HL-60 (cell line): ENCODE measurements at regions not wholly inside any gene's neighbourhood (a gene's known extent, or its start where the extent isn't known, plus 50 kb on each side); places are given as distances from the start of the nearest gene placed in this dataset.

Experiments
- DNase-seq, 2 experiments: peaks; one replicate each; pipeline ENCODE4 v3.0.0-alpha.2; 2010 to 2020; ENCODE audit warnings: low read depth in 1 of 2, low spot score in 1 of 2
- H3K27ac ChIP-seq: fragments of 250-450 bp; sonication (Bioruptor Pico); replicated peaks from 2 replicates; pipeline ENCODE4 v1.5.1; 2020; ENCODE audit warnings: mild to moderate bottlenecking, moderate library complexity
- H3K27me3 ChIP-seq: fragments of 250-450 bp; sonication (Bioruptor Pico); 2 replicates; pipeline ENCODE4 v1.5.1; 2021; ENCODE audit warnings: mild to moderate bottlenecking, moderate library complexity; ENCODE audit not compliant: insufficient read depth, poor library complexity, severe bottlenecking
- H3K4me3 ChIP-seq: replicated peaks from 2 replicates; pipeline ENCODE4 v1.5.1; 2011; ENCODE audit warnings: mild to moderate bottlenecking, control low read depth, low read length; ENCODE audit not compliant: insufficient read depth
- CTCF ChIP-seq: IDR thresholded peaks from one replicate; pipeline ENCODE4 v1.5.1; 2011; ENCODE audit warnings: low read length, control low read depth, inconsistent platforms; ENCODE audit not compliant: insufficient read depth
- GABPA ChIP-seq: IDR thresholded peaks from 2 replicates; pipeline ENCODE4 v1.6.1; 2012; ENCODE audit warnings: low read depth
- POLR2AphosphoS5 ChIP-seq: IDR thresholded peaks from 2 replicates; pipeline ENCODE4 v1.6.1; 2012; ENCODE audit warnings: low read depth
- REST ChIP-seq: IDR thresholded peaks from 2 replicates; pipeline ENCODE4 v1.6.1; 2012; ENCODE audit warnings: low read depth; ENCODE audit not compliant: insufficient replicate concordance
- SPI1 ChIP-seq: IDR thresholded peaks from 2 replicates; pipeline ENCODE4 v1.6.1; 2012; ENCODE audit warnings: low read depth, mild to moderate bottlenecking, borderline replicate concordance

GRCh38 chr21:16343776-16344175 is 614.0 kb downstream of the USP25 start:
- TF ChIP-seq REST: no peak
- TF ChIP-seq POLR2AphosphoS5: no peak
- no peak for TF ChIP-seq CTCF
- no peak for TF ChIP-seq SPI1
- TF ChIP-seq GABPA: no peak
- DNase-seq: no peak
- Histone ChIP-seq H3K27ac (no peak overlapping the region), H3K27me3 (no peaks in the 10 kb centered on the region), H3K4me3 (no peak overlapping the region)

GRCh38 chr21:16345757-16346156 is 616.0 kb downstream of the USP25 start:
- Histone ChIP-seq H3K27me3 (no peaks in the 10 kb centered on the region), H3K4me3 (no peak overlapping the region), H3K27ac (no peak overlapping the region)
- TF ChIP-seq GABPA (no peak), POLR2AphosphoS5 (no peak), REST (no peak)
- DNase-seq: no peak

GRCh38 chr21:16347223-16347622 is 617.4 kb downstream of the USP25 start:
- TF ChIP-seq SPI1: no peak
- Histone ChIP-seq H3K27ac (no peak overlapping the region), H3K27me3 (no peaks in the 10 kb centered on the region), H3K4me3 (no peak overlapping the region)
- no peak for DNase-seq

- no peak overlapping the region for H3K4me3 ChIP-seq
- H3K27ac ChIP-seq: no peak overlapping the region
- TF ChIP-seq GABPA (no peak), POLR2AphosphoS5 (no peak), SPI1 (no peak), REST (no peak), CTCF (no peak)
- no peak for DNase-seq
- H3K27me3 ChIP-seq: no peaks in the 10 kb centered on the region
Measured at GRCh38 chr21:16353764-16354163, 624.0 kb downstream of the USP25 start.
